Suppressor macrophage (primary cell): ENCODE measurements at regions not wholly inside any gene's neighbourhood (a gene's known extent, or its start where the extent isn't known, plus 50 kb on each side); places are given as distances from the start of the nearest gene placed in this dataset.
"Not testable (repeated sequence)": the region's sequence is repeated elsewhere in the genome, so short reads cannot be mapped to it uniquely, and the experiment has no call there.

Experiments
- DNase-seq, 4 experiments: peaks; one replicate each; pipeline ENCODE4 v3.0.0-alpha.2; 2020 to 2022

- DNase-seq: not testable (repeated sequence)
Measured at GRCh38 chr3:75453839-75454238, 210.3 kb upstream of the FRG2C start.

DNA sequence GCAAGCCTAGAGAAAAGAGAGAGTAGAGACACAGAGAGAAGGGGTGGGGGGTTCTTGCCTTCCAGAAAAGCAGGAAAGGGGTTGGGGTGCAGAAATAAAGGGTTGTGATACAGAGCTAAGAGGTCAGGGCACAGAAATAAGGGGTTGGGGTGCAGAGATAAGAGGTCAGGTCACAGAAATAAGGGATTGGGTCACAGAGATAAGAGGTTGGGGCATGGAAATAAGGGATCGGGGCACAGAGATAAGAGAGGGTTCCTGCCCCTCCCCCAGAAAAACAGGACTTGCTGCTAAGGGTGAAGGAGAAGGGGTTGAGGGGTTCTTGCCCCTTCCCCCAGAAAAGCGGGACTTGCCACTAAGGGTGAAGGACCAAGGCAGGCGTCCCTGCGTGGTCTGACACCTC, 189.6 kb upstream of the FRG2C start:
- not testable (repeated sequence) for DNase-seq

DNA sequence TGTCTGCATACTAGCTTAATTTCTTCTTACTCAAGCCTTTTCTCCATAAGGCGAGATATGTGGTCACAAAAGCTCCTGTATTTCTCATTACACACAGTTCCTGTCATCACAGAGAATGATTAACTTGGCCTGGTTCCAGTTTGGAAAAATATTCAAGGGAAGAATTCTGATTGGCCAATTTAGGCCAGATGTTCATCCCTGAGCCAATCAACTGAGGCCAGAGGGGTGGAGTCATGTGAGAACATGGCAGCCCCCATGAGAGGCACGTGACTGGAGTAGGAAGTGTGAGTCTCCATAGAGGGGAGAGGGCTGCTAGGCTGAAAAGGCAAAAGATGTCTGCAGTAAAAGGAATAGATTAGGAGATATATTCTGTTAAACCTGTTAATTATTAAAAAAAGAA, 167.5 kb upstream of the FRG2C start:
- not testable (repeated sequence) for DNase-seq

DNA sequence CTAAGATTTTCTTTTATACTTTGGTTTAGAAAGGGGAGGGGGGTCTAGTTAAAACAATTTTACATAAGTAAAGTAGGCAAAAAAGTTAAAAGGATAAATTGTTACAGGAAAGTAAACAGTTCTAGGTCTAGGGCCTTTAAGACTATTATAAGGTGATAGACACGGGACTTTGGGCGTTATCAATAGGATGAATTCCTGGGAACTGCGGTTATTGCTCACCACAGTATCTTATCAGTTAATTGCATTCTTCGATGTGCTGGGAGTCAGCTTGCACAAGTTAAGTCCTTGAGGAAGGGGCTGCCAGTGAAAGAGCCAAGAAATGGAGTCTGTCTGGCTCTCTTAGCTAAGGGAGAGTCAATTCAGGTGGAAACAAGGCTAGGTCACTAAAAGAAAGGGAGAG, 163.8 kb upstream of the FRG2C start:
- not testable (repeated sequence) for DNase-seq

DNA sequence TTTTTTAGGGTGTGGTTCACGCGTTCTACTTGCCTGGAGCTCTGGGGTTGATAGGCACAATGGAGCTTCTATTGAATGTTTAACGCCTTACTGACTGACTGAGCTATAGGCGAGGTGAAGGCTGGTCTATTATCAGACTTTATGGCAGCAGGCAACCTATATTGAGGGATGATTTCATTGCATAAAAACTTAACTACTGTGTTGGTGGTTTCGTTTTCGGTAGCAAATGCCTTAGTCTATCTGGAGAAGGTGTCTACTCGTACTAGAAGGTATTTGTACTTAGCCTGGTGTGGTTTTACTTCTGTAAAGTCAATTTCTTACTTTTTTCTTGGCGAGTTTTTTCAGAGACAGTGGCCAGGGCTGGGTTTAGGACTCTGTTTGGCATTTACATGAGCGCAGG, 162.0 kb upstream of the FRG2C start:
- DNase-seq: not testable (repeated sequence)

DNA sequence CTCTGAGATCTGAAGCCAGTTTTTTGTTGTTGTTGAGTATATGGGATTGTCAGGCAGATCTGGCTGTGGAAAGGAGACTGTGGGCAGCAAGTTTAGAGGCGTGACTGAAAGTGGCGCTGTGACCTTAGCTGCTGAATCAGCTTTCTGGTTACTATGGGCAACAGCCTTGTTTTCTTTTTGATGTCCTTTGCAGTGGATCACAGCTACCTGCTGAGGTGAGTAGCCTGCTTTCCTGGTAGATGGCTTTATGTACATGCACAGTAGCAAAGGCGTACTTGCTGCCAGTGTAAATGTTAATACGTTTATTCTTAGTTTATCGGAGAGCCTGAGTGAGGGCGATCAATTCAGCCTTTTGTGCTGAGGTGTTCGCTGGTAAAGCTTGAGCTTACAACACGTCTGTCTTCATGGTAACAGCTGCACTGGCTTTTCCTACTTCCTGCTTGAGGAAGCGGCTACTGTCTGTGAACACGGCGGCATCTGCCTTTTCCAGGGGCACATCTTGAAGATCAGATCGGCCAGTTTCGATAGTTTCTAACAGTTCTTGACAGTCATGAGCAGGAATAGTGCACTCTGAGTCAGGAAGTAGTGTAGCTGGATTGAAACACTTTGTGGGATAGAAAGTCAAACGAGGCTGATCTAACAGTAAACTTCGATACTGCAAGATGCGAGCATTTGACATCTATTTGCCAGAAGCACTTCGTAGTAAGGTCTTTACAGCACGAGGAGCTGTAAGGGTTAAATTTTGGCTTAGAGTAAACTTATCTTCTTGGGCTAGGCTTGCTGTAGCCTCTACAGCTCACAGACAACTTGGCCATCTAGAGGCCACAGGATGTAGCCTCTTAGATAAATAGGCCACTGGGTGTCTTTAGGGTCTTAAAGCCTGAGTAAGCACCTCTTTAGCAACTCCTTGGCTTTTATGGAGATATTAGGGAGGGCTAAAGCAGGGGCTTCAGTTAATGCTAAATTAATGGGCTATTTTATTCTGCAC, 161.1 kb upstream of the FRG2C start:
- DNase-seq: not testable (repeated sequence)

DNA sequence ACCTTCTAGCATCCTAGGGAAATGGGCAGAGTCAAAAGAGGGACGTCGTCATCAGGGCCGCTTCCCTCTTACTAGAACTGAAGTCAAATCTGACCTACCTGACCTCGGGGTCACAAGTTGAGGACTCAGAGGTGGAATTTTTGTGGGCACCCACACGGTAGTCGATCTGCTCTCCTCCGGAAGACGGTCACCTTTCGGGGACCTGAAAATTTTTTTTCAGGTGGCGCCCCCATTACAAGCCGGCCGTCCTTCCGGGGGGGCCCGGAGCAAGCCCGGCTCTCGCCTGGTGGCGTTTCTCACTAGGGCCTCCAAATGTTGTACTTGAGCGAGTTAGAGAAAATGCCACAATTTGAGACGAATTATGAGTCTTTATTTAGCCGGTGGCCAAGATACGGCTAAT, 157.5 kb upstream of the FRG2C start:
- no peak for DNase-seq

GRCh38 chr3:75507956-75508355, 156.2 kb upstream of the FRG2C start:
- DNase-seq: not testable (repeated sequence)

- DNase-seq: not testable (repeated sequence)
Measured at GRCh38 chr3:75527657-75528056, 136.5 kb upstream of the FRG2C start.

DNA sequence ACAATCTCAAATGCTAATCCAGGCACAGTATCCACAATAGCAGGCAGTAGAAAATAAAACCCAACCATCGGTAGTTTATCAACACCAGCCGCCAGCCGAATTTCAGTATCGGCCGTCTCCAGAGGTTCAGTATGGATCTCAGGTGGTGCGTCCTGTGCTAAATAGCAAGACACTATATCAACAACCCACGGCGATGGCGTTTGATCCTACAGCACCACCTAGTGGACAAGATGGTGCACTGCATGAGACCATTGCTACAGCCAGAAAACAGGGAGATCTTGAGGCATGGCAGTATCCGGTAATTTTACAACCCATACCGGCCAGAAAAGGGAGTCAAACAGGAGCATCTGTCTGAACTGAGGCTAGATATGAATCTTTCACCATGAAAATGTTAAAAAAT, 112.0 kb upstream of the FRG2C start:
- DNase-seq: peak; percentile 28 to 36 (median 32)

DNA sequence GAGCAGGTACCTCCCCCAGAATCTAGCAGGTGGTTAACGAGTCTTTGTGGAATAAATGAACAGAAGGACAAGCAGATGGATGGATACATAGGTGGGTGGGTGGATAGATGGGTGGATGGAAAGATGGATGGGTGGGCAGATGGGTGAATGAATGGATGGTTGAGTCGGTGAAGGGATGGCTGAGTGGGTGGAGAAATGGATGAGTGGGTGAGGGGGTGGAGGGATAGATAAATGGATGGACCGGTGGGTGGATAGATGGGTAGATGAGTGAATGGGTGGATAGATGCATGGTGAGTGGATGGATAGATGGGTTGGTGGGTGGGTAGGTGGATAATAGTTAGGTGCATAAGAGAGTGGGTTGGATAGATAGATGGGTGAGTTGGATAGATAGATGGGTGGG, 99.7 kb upstream of the FRG2C start:
- not testable (repeated sequence) for DNase-seq

DNA sequence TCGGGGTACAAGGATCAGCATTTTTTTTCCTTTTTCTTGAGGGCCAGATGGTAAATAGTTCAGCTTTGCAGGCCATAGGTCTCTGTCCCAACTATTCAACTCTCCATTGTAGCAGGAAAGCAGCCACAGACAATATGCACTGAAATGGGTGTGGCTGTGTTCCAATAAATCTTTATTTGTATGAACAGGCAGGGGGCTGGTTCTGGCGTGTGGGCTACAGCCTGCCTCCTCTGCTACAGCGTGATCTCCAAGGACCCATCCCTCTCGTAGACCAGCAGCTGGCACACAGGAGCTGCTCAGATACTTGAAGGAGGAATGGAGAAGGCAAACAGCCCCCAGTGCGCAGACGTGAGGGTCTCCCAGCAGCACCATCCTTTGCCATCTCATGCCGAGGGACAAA, 91.8 kb upstream of the FRG2C start:
- not testable (repeated sequence) for DNase-seq

- not testable (repeated sequence) for DNase-seq
Measured at GRCh38 chr3:75579091-75579490, 85.0 kb upstream of the FRG2C start.

DNA sequence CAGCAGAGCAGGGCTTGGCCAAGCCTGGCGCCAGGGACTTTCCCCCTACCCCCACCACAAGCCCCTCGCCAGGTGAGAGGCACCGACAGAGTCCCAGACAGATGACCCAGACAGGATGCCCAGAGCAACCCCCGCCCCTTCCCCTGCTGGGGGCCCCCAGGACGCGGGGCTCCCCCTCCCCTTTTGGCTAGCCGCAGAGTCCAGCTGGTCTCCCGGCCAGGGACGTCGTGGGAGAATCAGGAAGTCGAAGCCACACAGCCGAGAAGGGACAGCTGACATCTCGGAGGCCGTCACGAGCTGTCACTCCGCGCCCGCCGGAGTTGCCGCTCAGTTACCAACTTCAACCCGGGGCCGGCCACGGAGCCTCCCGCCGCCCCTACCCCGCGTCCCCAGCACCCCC, 84.6 kb upstream of the FRG2C start:
- peak in 3 of 4 experiments; percentile 23 to 31 (median 26) for DNase-seq

- peak in 3 of 4 experiments; percentile 6 to 49 (median 24) for DNase-seq
Measured at GRCh38 chr3:75579981-75580782, 83.9 kb upstream of the FRG2C start.

GRCh38 chr3:75582536-75582935, 81.6 kb upstream of the FRG2C start:
- not testable (repeated sequence) for DNase-seq

DNA sequence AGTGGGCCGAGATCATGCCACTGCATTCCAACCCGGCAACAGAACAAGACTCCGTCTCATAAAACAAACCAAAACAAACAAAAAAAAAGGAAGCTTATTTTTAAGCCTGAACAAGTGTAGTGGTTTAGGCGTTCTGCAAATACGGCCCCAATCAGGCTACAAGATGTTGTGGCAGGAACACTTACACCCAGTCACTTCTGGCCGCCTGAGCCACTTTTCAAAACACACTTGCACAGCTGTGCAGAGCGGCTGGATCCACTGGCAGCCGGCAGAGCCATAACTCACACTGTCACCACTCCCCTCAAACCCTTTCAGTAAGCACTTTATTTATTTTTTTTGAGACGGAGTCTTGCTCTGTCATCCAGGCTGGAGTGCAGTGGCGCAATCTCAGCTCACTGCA, 81.0 kb upstream of the FRG2C start:
- not testable (repeated sequence) for DNase-seq

DNA sequence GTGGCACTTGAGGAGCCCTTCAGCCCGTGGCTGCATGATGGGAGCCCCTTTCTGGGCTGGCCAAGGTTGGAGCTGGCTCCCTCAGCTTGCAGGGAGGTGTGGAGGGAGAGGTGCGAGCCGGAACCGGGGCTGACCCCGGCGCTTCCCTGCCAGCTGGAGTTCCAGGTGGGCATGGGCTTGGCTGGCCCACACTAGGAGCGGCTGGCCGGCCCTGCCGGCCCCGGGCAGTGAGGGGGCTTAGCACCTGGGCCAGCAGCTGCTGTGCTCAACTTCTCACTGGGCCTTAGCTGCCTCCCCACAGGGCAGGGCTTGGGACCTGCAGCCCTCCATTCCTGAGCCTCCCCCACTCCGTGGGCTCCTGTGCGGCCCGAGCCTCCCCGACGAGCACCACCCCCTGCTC, 76.4 kb upstream of the FRG2C start:
- DNase-seq: not testable (repeated sequence)

DNA sequence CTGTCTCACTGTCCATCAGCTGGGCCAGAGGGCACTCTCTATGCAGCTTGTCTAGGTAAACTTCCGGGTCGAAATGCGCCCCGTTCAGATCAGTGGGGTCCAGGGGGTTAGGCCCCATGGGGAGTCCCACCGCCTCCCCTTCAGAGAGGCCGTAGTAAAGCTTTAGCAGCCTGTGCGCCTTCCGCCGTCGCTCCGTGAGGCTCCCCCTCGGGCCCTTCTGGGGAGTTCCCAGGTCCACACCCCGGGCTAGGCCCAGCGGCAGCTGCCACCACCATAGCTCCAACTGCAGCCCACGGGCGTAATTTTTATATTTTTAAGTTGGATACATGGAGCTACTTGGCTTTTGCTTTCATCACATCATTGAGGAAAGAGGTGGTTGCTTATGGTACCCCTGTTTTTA, 73.7 kb upstream of the FRG2C start:
- DNase-seq: not testable (repeated sequence)

GRCh38 chr3:75604286-75604934, 59.7 kb upstream of the FRG2C start:
- DNase-seq: peak in 3 of 4 experiments; percentile 4 to 28 (median 11)

DNA sequence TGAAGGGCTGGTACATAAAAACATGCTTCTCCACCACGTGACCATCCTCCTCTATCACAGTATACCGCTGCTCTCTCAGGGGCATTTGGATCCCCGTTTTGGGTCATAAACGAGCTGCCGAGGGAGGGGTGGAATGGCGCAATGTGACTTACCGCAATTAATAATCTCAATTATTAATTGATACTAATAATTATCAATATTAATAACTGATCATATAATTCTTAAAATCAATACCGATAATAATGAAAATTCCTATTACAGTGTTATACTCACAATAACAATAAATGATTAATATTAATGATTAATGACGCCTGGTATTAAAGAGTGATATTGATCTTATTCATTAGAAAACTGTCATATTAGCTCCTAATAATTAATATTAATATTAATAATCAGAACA, 56.1 kb upstream of the FRG2C start:
- DNase-seq: not testable (repeated sequence)

DNA sequence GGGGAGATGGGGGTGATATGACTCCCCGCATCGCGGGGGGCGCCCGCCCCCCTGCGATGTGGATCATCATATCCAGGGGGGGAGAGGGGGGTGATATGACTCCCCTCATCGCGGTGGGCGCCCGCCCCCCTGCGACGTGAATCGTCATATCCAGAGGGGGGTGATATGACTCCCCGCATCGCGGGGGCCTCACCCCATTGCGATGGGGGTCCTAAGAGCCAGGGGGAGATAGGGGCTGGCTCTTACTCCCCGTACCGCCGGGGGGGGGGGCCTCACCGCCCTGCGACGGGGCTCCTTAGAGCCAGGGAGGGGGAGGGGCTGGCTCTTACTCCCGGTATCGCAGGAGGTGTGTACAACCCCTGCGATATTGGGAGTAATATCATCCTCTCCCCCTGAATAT, 54.5 kb upstream of the FRG2C start:
- not testable (repeated sequence) for DNase-seq

DNA sequence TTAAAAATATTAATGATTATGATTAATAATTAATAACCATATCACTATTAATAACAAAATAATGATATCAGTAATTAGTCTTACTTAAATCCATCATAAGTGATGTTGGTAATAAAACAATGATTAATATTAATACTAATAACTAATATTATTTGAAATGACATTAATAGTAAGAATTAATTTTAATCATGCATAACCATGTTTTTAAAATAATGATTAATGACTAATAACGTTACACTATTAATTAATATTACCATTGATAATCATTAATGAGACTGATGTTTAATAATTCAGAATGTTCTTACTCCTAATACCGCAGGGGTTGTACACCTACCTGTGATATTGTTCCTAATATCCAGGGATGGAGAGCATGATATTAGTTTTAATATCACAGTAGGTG, 53.4 kb upstream of the FRG2C start:
- no peak for DNase-seq
